HG02943 (cell line): ENCODE measurements at regions not wholly inside any gene's neighbourhood (a gene's known extent, or its start where the extent isn't known, plus 50 kb on each side); places are given as distances from the start of the nearest gene placed in this dataset.
"Not testable (repeated sequence)": the region's sequence is repeated elsewhere in the genome, so short reads cannot be mapped to it uniquely, and the experiment has no call there.

Experiments
- ATAC-seq: cut with Tn5 transposase; IDR thresholded peaks from one replicate; pipeline ENCODE4 v1.9.1; 2021; ENCODE audit warnings: mild to moderate bottlenecking, low read depth, moderate library complexity; ENCODE audit not compliant: unreplicated experiment

- not testable (repeated sequence) for ATAC-seq
Measured at GRCh38 chr5:100066020-100066419, 469.2 kb upstream of the FAM174A start.

- no peak for ATAC-seq
Measured at GRCh38 chr5:100043475-100043874, 491.7 kb upstream of the FAM174A start.

GRCh38 chr5:100026606-100027005 lies 508.6 kb upstream of the FAM174A start:
- ATAC-seq: no peak

GRCh38 chr5:100023536-100023935 lies 511.6 kb upstream of the FAM174A start:
- no peak for ATAC-seq

- ATAC-seq: no peak
Measured at GRCh38 chr5:100017520-100018262, 517.5 kb upstream of the FAM174A start.

- ATAC-seq: not testable (repeated sequence)
Measured at GRCh38 chr5:100013305-100013704, 521.9 kb upstream of the FAM174A start.

- ATAC-seq: not testable (repeated sequence)
Measured at GRCh38 chr5:100011160-100011559, 524.0 kb upstream of the FAM174A start.

- no peak for ATAC-seq
Measured at GRCh38 chr5:100004969-100005368, 530.2 kb upstream of the FAM174A start.

- ATAC-seq: no peak
Measured at GRCh38 chr5:99998319-99998718, 536.9 kb upstream of the FAM174A start.

- ATAC-seq: no peak
Measured at GRCh38 chr5:99995407-99995806, 539.8 kb upstream of the FAM174A start.

GRCh38 chr5:99973779-99974178 lies 561.4 kb upstream of the FAM174A start:
- no peak for ATAC-seq

- ATAC-seq: no peak
Measured at GRCh38 chr5:99955962-99956361, 579.2 kb upstream of the FAM174A start.

- ATAC-seq: no peak
Measured at GRCh38 chr5:99955006-99955405, 580.2 kb upstream of the FAM174A start.

GRCh38 chr5:99949969-99950524 lies 585.1 kb upstream of the FAM174A start:
- no peak for ATAC-seq

- ATAC-seq: no peak
Measured at GRCh38 chr5:99949361-99949760, 585.8 kb upstream of the FAM174A start.

- no peak for ATAC-seq
Measured at GRCh38 chr5:99948850-99949249, 586.3 kb upstream of the FAM174A start.

- ATAC-seq: no peak
Measured at GRCh38 chr5:99945478-99946442, 589.4 kb upstream of the FAM174A start.

GRCh38 chr5:99940540-99940939 lies 594.6 kb upstream of the FAM174A start:
- no peak for ATAC-seq

- ATAC-seq: no peak
Measured at GRCh38 chr5:99936911-99937310, 598.3 kb upstream of the FAM174A start.

GRCh38 chr5:99929806-99930135 lies 605.4 kb upstream of the FAM174A start:
- ATAC-seq: no peak

- no peak for ATAC-seq
Measured at GRCh38 chr5:99929067-99929805, 605.9 kb upstream of the FAM174A start.
